Keratinocyte (primary cell): ENCODE measurements at regions not wholly inside any gene's neighbourhood (a gene's known extent, or its start where the extent isn't known, plus 50 kb on each side); places are given as distances from the start of the nearest gene placed in this dataset.

ENCODE experiments used
- CTCF ChIP-seq, 3 experiments: IDR thresholded peaks in 1 of 3; conservative IDR thresholded peaks in 1 of 3; optimal IDR thresholded peaks in 1 of 3; 2 replicates in 2 of 3; 3 replicates in 1 of 3; pipeline versions ENCODE3 to v1.5.1; 2011; ENCODE audit warnings: low read length in 3 of 3, mild to moderate bottlenecking in 3 of 3, moderate library complexity in 2 of 3, control low read depth in 1 of 3, inconsistent platforms in 1 of 3; ENCODE audit not compliant: insufficient read depth in 2 of 3; ENCODE audit errors: extremely low read depth in 1 of 3
- EZH2 ChIP-seq: IDR thresholded peaks from one replicate; pipeline ENCODE4 v1.6.1; 2012; ENCODE audit warnings: inconsistent platforms, mild to moderate bottlenecking, low read length, moderate library complexity

- TF ChIP-seq CTCF (optimal IDR thresholded peaks at IDR 0.05 in 1 of 3, IDR thresholded peaks at IDR 0.05 in 1 of 3, conservative IDR thresholded peaks at IDR 0.05 in 1 of 3; ENCODE audit: extremely low read depth in 1 of 3, insufficient read depth in 2 of 3, low read length in 3 of 3) (no peak), EZH2 (no peak)
Measured at GRCh38 chr6:6529275-6529674, 59.2 kb upstream of the LY86 start.
